ENCODE measurements at regions not wholly inside any gene's neighbourhood (a gene's known extent, or its start where the extent isn't known, plus 50 kb on each side); places are given as distances from the start of the nearest gene placed in this dataset.

- DNase-seq (ENCODE audit: low read depth) = no peak
These were observed 827.0 kb upstream of the RAB6C start for GRCh38 chr2:129152514-129152913.

- DNase-seq (ENCODE audit: low read depth) = no peak
These were observed 818.6 kb upstream of the RAB6C start for GRCh38 chr2:129160879-129161278.

GRCh38 chr2:129164220-129164949, 815.1 kb upstream of the RAB6C start:
- DNase-seq (ENCODE audit: low read depth) = no peak

- DNase-seq (ENCODE audit: low read depth) = no peak
These were observed 814.5 kb upstream of the RAB6C start for GRCh38 chr2:129165006-129165405.

- DNase-seq (ENCODE audit: low read depth) = no peak
These were observed 812.0 kb upstream of the RAB6C start for GRCh38 chr2:129167456-129167855.

GRCh38 chr2:129170570-129170969, 808.9 kb upstream of the RAB6C start:
- DNase-seq (ENCODE audit: low read depth) = no peak

GRCh38 chr2:129174143-129174542, 805.3 kb upstream of the RAB6C start:
- no peak for DNase-seq (ENCODE audit: low read depth)

GRCh38 chr2:129175051-129175450, 804.4 kb upstream of the RAB6C start:
- DNase-seq (ENCODE audit: low read depth) = no peak

GRCh38 chr2:129176375-129176774, 803.1 kb upstream of the RAB6C start:
- DNase-seq (ENCODE audit: low read depth) = no peak

GRCh38 chr2:129178356-129178755, 801.1 kb upstream of the RAB6C start:
- DNase-seq (ENCODE audit: low read depth) = no peak

- no peak for DNase-seq (ENCODE audit: low read depth)
These were observed 800.3 kb upstream of the RAB6C start for GRCh38 chr2:129179199-129179598.

GRCh38 chr2:129180124-129180716, 799.2 kb upstream of the RAB6C start:
- DNase-seq (ENCODE audit: low read depth) = no peak

- DNase-seq (ENCODE audit: low read depth) = no peak
These were observed 798.0 kb upstream of the RAB6C start for GRCh38 chr2:129181433-129181832.

GRCh38 chr2:129181963-129182362, 797.5 kb upstream of the RAB6C start:
- DNase-seq (ENCODE audit: low read depth) = no peak

GRCh38 chr2:129187343-129187742, 792.1 kb upstream of the RAB6C start:
- DNase-seq (ENCODE audit: low read depth) = no peak

GRCh38 chr2:129188451-129188850, 791.0 kb upstream of the RAB6C start:
- DNase-seq (ENCODE audit: low read depth) = no peak

- DNase-seq (ENCODE audit: low read depth) = no peak
These were observed 789.7 kb upstream of the RAB6C start for GRCh38 chr2:129189617-129190319.

- DNase-seq (ENCODE audit: low read depth) = no peak
These were observed 789.0 kb upstream of the RAB6C start for GRCh38 chr2:129190494-129190893.

- DNase-seq (ENCODE audit: low read depth) = no peak
These were observed 787.9 kb upstream of the RAB6C start for GRCh38 chr2:129191530-129191929.

- no peak for DNase-seq (ENCODE audit: low read depth)
These were observed 787.3 kb upstream of the RAB6C start for GRCh38 chr2:129192117-129192516.

- no peak for DNase-seq (ENCODE audit: low read depth)
These were observed 786.6 kb upstream of the RAB6C start for GRCh38 chr2:129192841-129193253.

GRCh38 chr2:129193961-129194360, 785.5 kb upstream of the RAB6C start:
- DNase-seq (ENCODE audit: low read depth) = no peak

- DNase-seq (ENCODE audit: low read depth) = no peak
These were observed 780.0 kb upstream of the RAB6C start for GRCh38 chr2:129199501-129199900.
